ENCODE measurements at regions not wholly inside any gene's neighbourhood (a gene's known extent, or its start where the extent isn't known, plus 50 kb on each side); places are given as distances from the start of the nearest gene placed in this dataset.

- Mint-ChIP-seq H3K9me3 (peaks cover 0 to 5% of the 10 kb centered on the region in 2 experiments; a peak in 1 of 5 replicates), H3K36me3 (ENCODE audit: insufficient read depth in 1 of 3, low read depth in 3 of 3) (no peaks in the 10 kb centered on the region; a peak in 1 of 7 replicates), H3K27me3 (ENCODE audit: low read depth) (peaks cover 9% of the 10 kb centered on the region), H3K27ac (no peak overlapping the region), H3K4me1 (peaks cover 3 to 6% of the 10 kb centered on the region in 2 experiments; a peak in 2 of 4 replicates), H3K4me3 (no peak overlapping the region; a peak in 1 of 5 replicates)
- Histone ChIP-seq H4K8ac (replicated peaks; ENCODE audit: insufficient read length, low read depth, low read length) (no peak overlapping the region), H3K79me2 (ENCODE audit: insufficient read depth, low read length) (no peaks in the 10 kb centered on the region), H2AFZ (ENCODE audit: low read length) (no peak overlapping the region), H2BK120ac (ENCODE audit: low read depth, low read length, poor library complexity, severe bottlenecking) (no peak overlapping the region), H4K91ac (ENCODE audit: insufficient read length, low read depth, low read length) (no peak overlapping the region), H3K79me1 (ENCODE audit: insufficient read depth, low read depth, low read length, poor library complexity, severe bottlenecking) (no peaks in the 10 kb centered on the region), H3K27ac (ENCODE audit: insufficient read length, low read depth, low read length) (no peak overlapping the region), H3K9ac (ENCODE audit: extremely low read depth, insufficient read length, low read length) (no peak overlapping the region), H3K27me3 (ENCODE audit: insufficient read depth, low read length) (no peaks in the 10 kb centered on the region), H3K23me2 (ENCODE audit: insufficient read length, low read depth, low read length, poor library complexity, severe bottlenecking) (no peaks in the 10 kb centered on the region), H3T11ph (ENCODE audit: low read length) (no peak overlapping the region), H3K9me3 (ENCODE audit: control insufficient read depth, low read depth, low read length) (no peaks in the 10 kb centered on the region), H3K4ac (ENCODE audit: low read depth, low read length) (no peak overlapping the region), H2AK5ac (ENCODE audit: insufficient read length, low read length) (no peak overlapping the region), H2BK12ac (ENCODE audit: insufficient read length, low read depth, low read length) (no peak overlapping the region), H3K4me1 (ENCODE audit: insufficient read depth, low read length) (peaks cover 1% of the 10 kb centered on the region; the same call in 1 of the 2 replicates), H3K4me2 (ENCODE audit: insufficient read depth, insufficient read length, low read length) (no peak overlapping the region), H2BK5ac (ENCODE audit: insufficient read length, low read length) (no peak overlapping the region), H4K20me1 (ENCODE audit: control insufficient read depth, insufficient read depth, insufficient read length) (no peaks in the 10 kb centered on the region), H3K14ac (ENCODE audit: insufficient read depth, low read length) (no peak overlapping the region), H2BK15ac (ENCODE audit: low read depth, low read length) (no peak overlapping the region), H4K5ac (ENCODE audit: insufficient read length, low read depth, low read length) (no peak overlapping the region), H2BK20ac (ENCODE audit: low read depth, low read length, poor library complexity, severe bottlenecking) (no peak overlapping the region), H3K23ac (ENCODE audit: insufficient read length, low read depth, low read length) (no peak overlapping the region), H3K56ac (ENCODE audit: insufficient read length, low read depth, low read length) (no peak overlapping the region), H3K18ac (ENCODE audit: insufficient read length, low read depth, low read length) (no peak overlapping the region)
- no peak for DNase-seq
- TF ChIP-seq CTCF (conservative IDR thresholded peaks at IDR 0.05) = no peak
- WGBS (ENCODE audit: extremely low coverage, insufficient read length, low lambda C conversion rate) = no CpG with 5 or more reads among the region's 3 CpGs
Observed at GRCh38 chr12:14157088-14157747, 175.8 kb upstream of the GRIN2B start.
